B cell (primary cell): ENCODE measurements at regions not wholly inside any gene's neighbourhood (a gene's known extent, or its start where the extent isn't known, plus 50 kb on each side); places are given as distances from the start of the nearest gene placed in this dataset.

Experiments
- ATAC-seq: fragments of 200-7000 bp; cut with Tn5 transposase; one replicate; pipeline ENCODE4 v1.10.0; 2021; ENCODE audit warnings: low read depth, mild to moderate bottlenecking, moderate number of reproducible peaks, moderate library complexity
- CTCF ChIA-PET: fragments of 350-600 bp; sonication (Branson Sonifier 250); formaldehyde crosslinking; loops from one replicate; lab custom pipeline; 2021; ENCODE audit warnings: antibody characterized with exemption, inconsistent platforms; lab: Charles Lee
- POLR2A ChIA-PET: fragments of 350-600 bp; sonication (Branson Sonifier 250); formaldehyde crosslinking; loops from one replicate; lab custom pipeline; 2021; ENCODE audit warnings: antibody characterized with exemption; lab: Charles Lee
- DNase-seq: peaks from one replicate; pipeline ENCODE4 v3.0.0; 2013
- H2AFZ ChIP-seq: 2 replicates; pipeline ENCODE4 v1.6.1; 2012; ENCODE audit warnings: mild to moderate bottlenecking, low read depth, low read length; ENCODE audit not compliant: insufficient read depth, poor library complexity, severe bottlenecking
- H3K27ac ChIP-seq, 2 donors: 1 replicate in 1 of 2; 2 replicates in 1 of 2; pipeline ENCODE4 v1.5.1; 2012 to 2013; ENCODE audit warnings: low read length in 2 of 2, mild to moderate bottlenecking in 2 of 2, moderate library complexity in 1 of 2
- H3K27me3 ChIP-seq, 4 experiments: fragments of 200-600 bp in 1 of 4; sonication (generic) in 1 of 4; replicated peaks in 1 of 4; 1 replicate in 2 of 4; 2 replicates in 2 of 4; pipeline versions ENCODE4 v1.6.1 to v1.7.0; 2013 to 2016; ENCODE audit warnings: low read length in 3 of 4, mild to moderate bottlenecking in 2 of 4, mixed read lengths in 1 of 4, moderate library complexity in 1 of 4; ENCODE audit not compliant: insufficient read depth in 4 of 4, control insufficient read depth in 3 of 4; ENCODE audit errors: control extremely low read depth in 1 of 4
- H3K36me3 ChIP-seq, 2 experiments: replicated peaks in 1 of 2; 1 replicate in 1 of 2; 2 replicates in 1 of 2; pipeline versions ENCODE4 v1.6.1 to v1.7.1; 2013; ENCODE audit warnings: low read length in 1 of 2; ENCODE audit not compliant: insufficient read depth in 2 of 2, control insufficient read depth in 1 of 2; ENCODE audit errors: control extremely low read depth in 1 of 2, extremely low read depth in 1 of 2
- H3K4me1 ChIP-seq, 2 donors: fragments of 200-600 bp in 1 of 2; sonication (generic) in 1 of 2; 1 replicate in 1 of 2; 2 replicates in 1 of 2; pipeline versions ENCODE4 v1.5.1 to v1.6.1; 2013 to 2017; ENCODE audit warnings: low read length in 2 of 2; ENCODE audit not compliant: control insufficient read depth in 2 of 2, insufficient read depth in 2 of 2
- H3K4me2 ChIP-seq: replicated peaks from 2 replicates; pipeline ENCODE3; 2012; ENCODE audit warnings: mild to moderate bottlenecking, low read depth, low read length; ENCODE audit not compliant: poor library complexity, severe bottlenecking
- H3K4me3 ChIP-seq, 5 experiments: fragments of 200-600 bp in 1 of 5; sonication (generic) in 1 of 5; 1 replicate in 3 of 5; 2 replicates in 2 of 5; pipeline versions ENCODE4 v1.5.1 to v1.7.0; 2011 to 2016; ENCODE audit warnings: low read length in 4 of 5, mild to moderate bottlenecking in 4 of 5, low read depth in 2 of 5, control low read depth in 1 of 5, moderate library complexity in 1 of 5; ENCODE audit not compliant: insufficient read depth in 1 of 5; ENCODE audit errors: control extremely low read depth in 1 of 5, extremely low read depth in 1 of 5
- H3K79me2 ChIP-seq: fragments of 200-600 bp; sonication (generic); one replicate; pipeline ENCODE4 v1.6.0; 2016; ENCODE audit warnings: low read length; ENCODE audit not compliant: control insufficient read depth, insufficient read depth
- H3K9ac ChIP-seq: fragments of 200-600 bp; sonication (generic); 2 replicates; pipeline ENCODE4 v1.6.1; 2017; ENCODE audit warnings: mild to moderate bottlenecking, low read length, moderate library complexity
- H3K9me3 ChIP-seq, 3 donors: one replicate each; pipeline versions ENCODE4 v1.6.1 to v1.7.1; 2013; ENCODE audit warnings: low read length in 2 of 3; ENCODE audit not compliant: control insufficient read depth in 2 of 3, insufficient read depth in 1 of 3; ENCODE audit errors: control extremely low read depth in 1 of 3
- H4K20me1 ChIP-seq: 2 replicates; pipeline ENCODE4 v1.6.0; 2012; ENCODE audit warnings: mild to moderate bottlenecking, low read length; ENCODE audit not compliant: insufficient read depth, control insufficient read depth, poor library complexity, severe bottlenecking
- H3K27ac Mint-ChIP-seq: one replicate; pipeline ENCODE4 v1.8.0; 2021; ENCODE audit warnings: mixed read lengths
- H3K27me3 Mint-ChIP-seq: one replicate; pipeline ENCODE4 v1.8.0; 2021; ENCODE audit warnings: mixed read lengths
- H3K4me1 Mint-ChIP-seq: one replicate; pipeline ENCODE4 v1.8.0; 2021; ENCODE audit warnings: mixed read lengths
- H3K4me3 Mint-ChIP-seq: one replicate; pipeline ENCODE4 v1.8.0; 2021; ENCODE audit warnings: mixed read lengths
- H3K9me3 Mint-ChIP-seq: one replicate; pipeline ENCODE4 v1.8.0; 2022; ENCODE audit warnings: mixed read lengths; ENCODE audit not compliant: insufficient read depth
- CTCF ChIP-seq: fragments of 200-600 bp; IDR thresholded peaks from one replicate; pipeline ENCODE4 v1.8.0; 2022; ENCODE audit warnings: antibody characterized with exemption, mild to moderate bottlenecking
- EZH2 ChIP-seq: IDR thresholded peaks from 2 replicates; pipeline ENCODE4 v1.6.1; 2012; ENCODE audit warnings: borderline replicate concordance, low read depth, mild to moderate bottlenecking, moderate library complexity, low read length; ENCODE audit not compliant: insufficient read depth, poor library complexity, severe bottlenecking
- WGBS: methylation state at CpG from one replicate; pipeline ENCODE4 v1.1.5; 2013; ENCODE audit warnings: missing lambda C conversion rate; ENCODE audit not compliant: insufficient coverage; 5-methylcytosine and 5-hydroxymethylcytosine counted together
- intact Hi-C: fragments of 100-400 bp; cut with micrococcal nuclease; formaldehyde crosslinking; loops from one replicate; pipeline ENCODE4 v1.10.0; 2022

GRCh38 chr16:61083711-61084110 is 952.5 kb downstream of the CDH8 start:
- Mint-ChIP-seq H3K9me3 (peaks cover 4% of the 10 kb centered on the region), H3K27me3 (no peaks in the 10 kb centered on the region), H3K4me1 (no peaks in the 10 kb centered on the region), H3K4me3 (no peak overlapping the region), H3K27ac (no peak overlapping the region)
- CTCF ChIA-PET = no interaction called here
- Histone ChIP-seq H3K4me1 (no peaks in the 10 kb centered on the region), H4K20me1 (no peaks in the 10 kb centered on the region), H3K27me3 (no peaks in the 10 kb centered on the region), H3K36me3 (no peaks in the 10 kb centered on the region), H2AFZ (no peak overlapping the region), H3K9ac (no peak overlapping the region), H3K4me3 (no peak overlapping the region), H3K9me3 (no peaks in the 10 kb centered on the region), H3K27ac (no peak overlapping the region), H3K4me2 (no peak overlapping the region), H3K79me2 (no peaks in the 10 kb centered on the region)
- ATAC-seq (no peak), DNase-seq (no peak)
- intact Hi-C loops = no loop called here
- TF ChIP-seq EZH2 (no peak), CTCF (no peak)
- POLR2A ChIA-PET = no interaction called here
- WGBS = no CpG with 5 or more reads among the region's 1 CpG

- H3K9ac ChIP-seq = no peak overlapping the region
- no peak overlapping the region for H3K27ac ChIP-seq
- H3K4me3 ChIP-seq = no peak overlapping the region
- TF ChIP-seq EZH2 = no peak
- no peak for TF ChIP-seq CTCF
- H3K27me3 ChIP-seq = no peaks in the 10 kb centered on the region
- no peaks in the 10 kb centered on the region for H3K36me3 ChIP-seq
- intact Hi-C loops = no loop called here
- Mint-ChIP-seq H3K27me3 (no peaks in the 10 kb centered on the region), H3K4me3 (no peak overlapping the region), H3K4me1 (no peaks in the 10 kb centered on the region), H3K27ac (no peak overlapping the region), H3K9me3 (no peaks in the 10 kb centered on the region)
- ChIA-PET POLR2A (no interaction called here), CTCF (no interaction called here)
- H3K79me2 ChIP-seq = no peaks in the 10 kb centered on the region
- WGBS = no CpG with 5 or more reads among the region's 2 CpGs
- no peak for ATAC-seq
- no peak overlapping the region for H3K4me2 ChIP-seq
- H4K20me1 ChIP-seq = no peaks in the 10 kb centered on the region
- H3K9me3 ChIP-seq = peaks cover 0 to 5% (median 1%) of the 10 kb centered on the region in 3 donors
- no peak for DNase-seq
- H2AFZ ChIP-seq = no peak overlapping the region
- H3K4me1 ChIP-seq = no peaks in the 10 kb centered on the region
Observed at GRCh38 chr16:61074324-61074723, 961.9 kb downstream of the CDH8 start.
